ENCODE measurements at regions not wholly inside any gene's neighbourhood (a gene's known extent, or its start where the extent isn't known, plus 50 kb on each side); places are given as distances from the start of the nearest gene placed in this dataset.

GRCh38 chr3:31004025-31004678 lies 109.7 kb upstream of the GADL1 start:
- DNase-seq (ENCODE audit: low read depth) = peak; percentile 87

GRCh38 chr3:31008994-31009393 lies 114.5 kb upstream of the GADL1 start:
- peak; percentile 65 for DNase-seq (ENCODE audit: low read depth)

- peak; percentile 14 for DNase-seq (ENCODE audit: low read depth)
Observed at GRCh38 chr3:31009881-31010280, 115.4 kb upstream of the GADL1 start.

GRCh38 chr3:31010491-31010890 lies 116.0 kb upstream of the GADL1 start:
- DNase-seq (ENCODE audit: low read depth) = peak; percentile 80

GRCh38 chr3:31011380-31011779 lies 116.9 kb upstream of the GADL1 start:
- DNase-seq (ENCODE audit: low read depth) = no peak

- DNase-seq (ENCODE audit: low read depth) = no peak
Observed at GRCh38 chr3:31013090-31013489, 118.6 kb upstream of the GADL1 start.

- no peak for DNase-seq (ENCODE audit: low read depth)
Observed at GRCh38 chr3:31013843-31014242, 119.4 kb upstream of the GADL1 start.

GRCh38 chr3:31014317-31015040 lies 120.0 kb upstream of the GADL1 start:
- DNase-seq (ENCODE audit: low read depth) = peak; percentile 89

- no peak for DNase-seq (ENCODE audit: low read depth)
Observed at GRCh38 chr3:31016196-31016595, 121.7 kb upstream of the GADL1 start.

GRCh38 chr3:31022716-31023115 lies 128.3 kb upstream of the GADL1 start:
- DNase-seq (ENCODE audit: low read depth) = no peak

GRCh38 chr3:31025541-31025940 lies 131.1 kb upstream of the GADL1 start:
- no peak for DNase-seq (ENCODE audit: low read depth)

- DNase-seq (ENCODE audit: low read depth) = no peak
Observed at GRCh38 chr3:31027191-31027761, 132.8 kb upstream of the GADL1 start.

- no peak for DNase-seq (ENCODE audit: low read depth)
Observed at GRCh38 chr3:31027914-31028313, 133.5 kb upstream of the GADL1 start.

GRCh38 chr3:31028766-31029165 lies 134.3 kb upstream of the GADL1 start:
- DNase-seq (ENCODE audit: low read depth) = no peak

- no peak for DNase-seq (ENCODE audit: low read depth)
Observed at GRCh38 chr3:31029706-31030105, 135.2 kb upstream of the GADL1 start.

- peak; percentile 20 for DNase-seq (ENCODE audit: low read depth)
Observed at GRCh38 chr3:31035681-31036080, 141.2 kb upstream of the GADL1 start.

- no peak for DNase-seq (ENCODE audit: low read depth)
Observed at GRCh38 chr3:31038086-31038739, 143.8 kb upstream of the GADL1 start.

- no peak for DNase-seq (ENCODE audit: low read depth)
Observed at GRCh38 chr3:31039145-31039544, 144.7 kb upstream of the GADL1 start.

GRCh38 chr3:31041161-31041978 lies 146.9 kb upstream of the GADL1 start:
- peak; percentile 93 for DNase-seq (ENCODE audit: low read depth)

- peak; percentile 54 for DNase-seq (ENCODE audit: low read depth)
Observed at GRCh38 chr3:31043184-31043819, 148.8 kb upstream of the GADL1 start.

- no peak for DNase-seq (ENCODE audit: low read depth)
Observed at GRCh38 chr3:31047673-31048072, 153.2 kb upstream of the GADL1 start.

GRCh38 chr3:31048143-31048542 lies 153.7 kb upstream of the GADL1 start:
- DNase-seq (ENCODE audit: low read depth) = peak; percentile 12

All from ELR (cell line).